IMR-90 (cell line): ENCODE measurements at regions not wholly inside any gene's neighbourhood (a gene's known extent, or its start where the extent isn't known, plus 50 kb on each side); places are given as distances from the start of the nearest gene placed in this dataset.

Experiments used
- ATAC-seq: fragments of 200-7000 bp; cut with Tn5 transposase; 2 replicates; pipeline ENCODE4 v1.9.1; 2020; ENCODE audit warnings: low read depth, mild to moderate bottlenecking, moderate library complexity
- BruUV-seq: library from RNA; stranded (reverse); fragments of 400-500 nt; replicated peaks from 2 replicates; lab custom pipeline; 2021; lab: Mats Ljungman, UMichigan
- CTCF ChIA-PET: fragments of 300-600 bp; formaldehyde crosslinking; extraction: SDS; loops from one replicate; lab custom pipeline; 2021; ENCODE audit warnings: antibody characterized with exemption; lab: Yijun Ruan, JAX
- POLR2A ChIA-PET: fragments of 300-600 bp; sonication (Branson Sonifier 250); formaldehyde crosslinking; loops from one replicate; lab custom pipeline; 2022; ENCODE audit warnings: antibody characterized with exemption; ENCODE audit not compliant: unreplicated experiment; lab: Charles Lee
- DNase-seq: peaks from one replicate; pipeline ENCODE4 v3.0.0; 2013
- H2AFZ ChIP-seq: replicated peaks from 2 replicates; pipeline ENCODE3; 2013; ENCODE audit warnings: low read length, mild to moderate bottlenecking; ENCODE audit not compliant: poor library complexity
- H2AK5ac ChIP-seq: 2 replicates; pipeline ENCODE4 v1.6.1; 2013; ENCODE audit warnings: low read depth, low read length, inconsistent platforms
- H2AK9ac ChIP-seq: replicated peaks from 2 replicates; pipeline ENCODE3; 2013; ENCODE audit warnings: mild to moderate bottlenecking, low read depth, low read length, moderate library complexity; ENCODE audit not compliant: poor library complexity
- H2BK120ac ChIP-seq: 2 replicates; pipeline ENCODE4 v1.6.1; 2013; ENCODE audit warnings: low read depth, low read length, inconsistent platforms
- H2BK15ac ChIP-seq: 3 replicates; pipeline ENCODE4 v1.6.1; 2013; ENCODE audit warnings: low read depth, low read length, inconsistent platforms
- H2BK20ac ChIP-seq: 2 replicates; pipeline ENCODE4 v1.6.1; 2013; ENCODE audit warnings: low read depth, mild to moderate bottlenecking, inconsistent platforms, low read length, moderate library complexity
- H2BK5ac ChIP-seq: 2 replicates; pipeline ENCODE4 v1.6.1; 2013; ENCODE audit warnings: mild to moderate bottlenecking, low read depth, low read length, inconsistent platforms; ENCODE audit not compliant: poor library complexity, severe bottlenecking
- H3K14ac ChIP-seq: replicated peaks from 2 replicates; pipeline ENCODE4 v1.6.1; 2013; ENCODE audit warnings: low read depth, low read length, inconsistent platforms
- H3K18ac ChIP-seq: 2 replicates; pipeline ENCODE4 v1.6.1; 2013; ENCODE audit warnings: low read depth, low read length, control low read depth
- H3K23ac ChIP-seq: 2 replicates; pipeline ENCODE4 v1.6.1; 2013; ENCODE audit warnings: low read depth, low read length, inconsistent platforms
- H3K27ac ChIP-seq: 2 replicates; pipeline ENCODE4 v1.5.1; 2013; ENCODE audit warnings: mild to moderate bottlenecking, control low read depth, low read length; ENCODE audit not compliant: insufficient read depth
- H3K27me3 ChIP-seq: 2 replicates; pipeline ENCODE4 v1.6.1; 2013; ENCODE audit warnings: low read length; ENCODE audit not compliant: control insufficient read depth, insufficient read depth
- H3K36me3 ChIP-seq: 2 replicates; pipeline ENCODE4 v1.6.1; 2013; ENCODE audit warnings: low read length, mixed read lengths; ENCODE audit not compliant: control insufficient read depth, insufficient read depth
- H3K4ac ChIP-seq: 2 replicates; pipeline ENCODE4 v1.6.1; 2013; ENCODE audit warnings: low read depth, low read length, inconsistent platforms
- H3K4me1 ChIP-seq: 2 replicates; pipeline ENCODE4 v1.6.1; 2013; ENCODE audit warnings: low read length, mixed read lengths; ENCODE audit not compliant: control insufficient read depth, insufficient read depth
- H3K4me2 ChIP-seq: 2 replicates; pipeline ENCODE4 v1.6.1; 2013; ENCODE audit warnings: low read depth, mild to moderate bottlenecking, control low read depth, low read length, moderate library complexity
- H3K4me3 ChIP-seq: 2 replicates; pipeline ENCODE4 v1.5.1; 2013; ENCODE audit warnings: low read depth, mild to moderate bottlenecking, control low read depth, low read length, moderate library complexity; ENCODE audit not compliant: insufficient read depth
- H3K56ac ChIP-seq: 2 replicates; pipeline ENCODE4 v1.6.1; 2013; ENCODE audit warnings: low read length, inconsistent platforms; ENCODE audit not compliant: insufficient read depth; ENCODE audit errors: extremely low read depth
- H3K79me1 ChIP-seq, 2 experiments: 2 replicates each; pipeline ENCODE4 v1.6.1; 2013; ENCODE audit warnings: low read length in 2 of 2, inconsistent platforms in 1 of 2, low read depth in 1 of 2
- H3K9ac ChIP-seq: 2 replicates; pipeline ENCODE4 v1.6.1; 2013; ENCODE audit warnings: low read depth, low read length, control low read depth
- H3K9me1 ChIP-seq: 2 replicates; pipeline ENCODE4 v1.6.1; 2013; ENCODE audit warnings: low read length, inconsistent platforms; ENCODE audit not compliant: insufficient read depth
- H3K9me3 ChIP-seq: 2 replicates; pipeline ENCODE4 v1.6.1; 2013; ENCODE audit warnings: low read length; ENCODE audit not compliant: control insufficient read depth, insufficient read depth
- H4K20me1 ChIP-seq: 2 replicates; pipeline ENCODE4 v1.6.1; 2013; ENCODE audit warnings: low read length, inconsistent platforms; ENCODE audit not compliant: insufficient read depth
- H4K5ac ChIP-seq: 2 replicates; pipeline ENCODE4 v1.6.1; 2013; ENCODE audit warnings: mild to moderate bottlenecking, low read depth, low read length, control low read depth
- H4K8ac ChIP-seq, 2 experiments: 2 replicates each; pipeline ENCODE4 v1.6.1; 2013; ENCODE audit warnings: low read depth in 2 of 2, low read length in 2 of 2, control low read depth in 1 of 2, inconsistent platforms in 1 of 2
- H4K91ac ChIP-seq: 2 replicates; pipeline ENCODE4 v1.6.1; 2013; ENCODE audit warnings: low read depth, low read length, inconsistent platforms; ENCODE audit not compliant: insufficient read depth
- CEBPB ChIP-seq: IDR thresholded peaks from 2 replicates; pipeline ENCODE4 v1.6.1; 2012; ENCODE audit warnings: low read depth, low read length, improper control_type of control experiment
- FOS ChIP-seq: fragments of 150-350 bp; IDR thresholded peaks from 2 replicates; pipeline ENCODE4 v1.6.1; 2016; ENCODE audit warnings: low read depth, low read length
- MAFK ChIP-seq: IDR thresholded peaks from 2 replicates; pipeline ENCODE4 v1.6.1; 2012; ENCODE audit warnings: low read depth, low read length, improper control_type of control experiment
- MAZ ChIP-seq: IDR thresholded peaks from 2 replicates; pipeline ENCODE4 v1.6.1; 2012; ENCODE audit warnings: low read depth, mild to moderate bottlenecking, low read length, improper control_type of control experiment, moderate library complexity, borderline replicate concordance
- MXI1 ChIP-seq: IDR thresholded peaks from 2 replicates; pipeline ENCODE4 v1.6.1; 2012; ENCODE audit warnings: low read depth, mild to moderate bottlenecking, low read length, moderate library complexity, borderline replicate concordance
- NFE2L2 ChIP-seq: fragments of 150-350 bp; IDR thresholded peaks from 2 replicates; pipeline ENCODE4 v1.6.1; 2016; ENCODE audit warnings: low read depth, mild to moderate bottlenecking, low read length
- RAD21 ChIP-seq: IDR thresholded peaks from 2 replicates; pipeline ENCODE4 v1.6.1; 2012; ENCODE audit warnings: low read length, improper control_type of control experiment
- RCOR1 ChIP-seq: IDR thresholded peaks from 2 replicates; pipeline ENCODE4 v1.6.1; 2012; ENCODE audit warnings: mild to moderate bottlenecking, low read length, improper control_type of control experiment; ENCODE audit not compliant: insufficient replicate concordance
- SMC3 ChIP-seq: fragments of 150-350 bp; IDR thresholded peaks from 2 replicates; pipeline ENCODE4 v1.6.1; 2016; ENCODE audit warnings: low read depth, mild to moderate bottlenecking, antibody characterized with exemption, low read length, moderate library complexity
- WGBS, 2 experiments: methylation state at CpG; one replicate each; pipeline versions ENCODE4 v1.1.5 to v1.1.7; 2013; ENCODE audit warnings: missing lambda C conversion rate in 2 of 2; ENCODE audit not compliant: insufficient read length in 1 of 2; ENCODE audit errors: extremely low coverage in 2 of 2; 5-methylcytosine and 5-hydroxymethylcytosine counted together
- dilution Hi-C: fragments of 300-500 bp; cut with HindIII; formaldehyde crosslinking; loops from one replicate; pipeline ENCODE4 v1.14.3; 2018; ENCODE audit warnings: low sequenced_read_pairs; ENCODE audit not compliant: unreplicated experiment
- in situ Hi-C: fragments of 300-500 bp; cut with MboI; formaldehyde crosslinking; loops from 3 replicates; pipeline ENCODE4 v1.14.3; 2019; ENCODE audit warnings: low sequenced_read_pairs, inconsistent platforms, mixed read lengths
- intact Hi-C: fragments of 100-400 bp; cut with micrococcal nuclease; formaldehyde crosslinking; loops from 2 replicates; pipeline ENCODE4 v1.10.0; 2022
- TF ChIP-seq, protein P1 (sequence below): conservative IDR thresholded peaks from 2 replicates; pipeline ENCODE4 v1.5.1; 2012; ENCODE audit warnings: mild to moderate bottlenecking, low read depth, low read length, improper control_type of control experiment
- TF ChIP-seq, protein P2 (sequence below): fragments of 150-350 bp; IDR thresholded peaks from 2 replicates; pipeline ENCODE4 v1.6.1; 2016; ENCODE audit warnings: low read depth, mild to moderate bottlenecking, low read length, moderate library complexity, borderline replicate concordance
- TF ChIP-seq, protein P3 (sequence below): fragments of 150-350 bp; IDR thresholded peaks from 2 replicates; pipeline ENCODE4 v1.6.1; 2017; ENCODE audit warnings: mild to moderate bottlenecking, antibody characterized with exemption, low read length, low read depth

- Histone ChIP-seq H3K79me1 (no peaks in the 10 kb centered on the region), H3K18ac (no peak overlapping the region), H4K8ac (no peak overlapping the region), H3K4ac (no peak overlapping the region), H2BK15ac (no peak overlapping the region), H3K4me3 (no peak overlapping the region), H3K27ac (no peak overlapping the region), H3K36me3 (no peaks in the 10 kb centered on the region), H2BK20ac (no peak overlapping the region), H3K56ac (no peak overlapping the region), H3K27me3 (peaks cover 5% of the 10 kb centered on the region), H3K4me2 (no peak overlapping the region), H3K14ac (no peak overlapping the region), H3K4me1 (no peaks in the 10 kb centered on the region), H4K20me1 (no peaks in the 10 kb centered on the region), H3K9me1 (no peaks in the 10 kb centered on the region), H2AK9ac (no peak overlapping the region), H2BK5ac (no peak overlapping the region), H2AFZ (no peak overlapping the region), H3K23ac (no peak overlapping the region), H2AK5ac (no peak overlapping the region), H4K91ac (no peak overlapping the region), H3K9me3 (no peaks in the 10 kb centered on the region), H3K9ac (no peak overlapping the region), H2BK120ac (no peak overlapping the region), H4K5ac (no peak overlapping the region)
- peak; percentile 57; the same call in 1 of the 2 replicates for ATAC-seq
- in situ Hi-C loops = no loop called here
- peak; percentile 2 for DNase-seq
- CTCF ChIA-PET = interaction anchor here (1.0 to 3.3 kb wide), 2 partner anchors 121 to 129 kb away, joined by 3 to 22 read pairs; no protein-coding TSS in a partner anchor
- no CpG with 5 or more reads among the region's 3 CpGs for WGBS, 2 experiments
- BruUV-seq = no TSS peak
- POLR2A ChIA-PET = no interaction called here
- dilution Hi-C loops = no loop called here
- TF ChIP-seq MAFK = no peak
- TF ChIP-seq, protein P1, sequence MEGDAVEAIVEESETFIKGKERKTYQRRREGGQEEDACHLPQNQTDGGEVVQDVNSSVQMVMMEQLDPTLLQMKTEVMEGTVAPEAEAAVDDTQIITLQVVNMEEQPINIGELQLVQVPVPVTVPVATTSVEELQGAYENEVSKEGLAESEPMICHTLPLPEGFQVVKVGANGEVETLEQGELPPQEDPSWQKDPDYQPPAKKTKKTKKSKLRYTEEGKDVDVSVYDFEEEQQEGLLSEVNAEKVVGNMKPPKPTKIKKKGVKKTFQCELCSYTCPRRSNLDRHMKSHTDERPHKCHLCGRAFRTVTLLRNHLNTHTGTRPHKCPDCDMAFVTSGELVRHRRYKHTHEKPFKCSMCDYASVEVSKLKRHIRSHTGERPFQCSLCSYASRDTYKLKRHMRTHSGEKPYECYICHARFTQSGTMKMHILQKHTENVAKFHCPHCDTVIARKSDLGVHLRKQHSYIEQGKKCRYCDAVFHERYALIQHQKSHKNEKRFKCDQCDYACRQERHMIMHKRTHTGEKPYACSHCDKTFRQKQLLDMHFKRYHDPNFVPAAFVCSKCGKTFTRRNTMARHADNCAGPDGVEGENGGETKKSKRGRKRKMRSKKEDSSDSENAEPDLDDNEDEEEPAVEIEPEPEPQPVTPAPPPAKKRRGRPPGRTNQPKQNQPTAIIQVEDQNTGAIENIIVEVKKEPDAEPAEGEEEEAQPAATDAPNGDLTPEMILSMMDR = peak; percentile 37
- no peak for TF ChIP-seq RCOR1
- no peak for TF ChIP-seq NFE2L2
- TF ChIP-seq MAZ = no peak
- no peak for TF ChIP-seq FOS
- TF ChIP-seq CEBPB = no peak
- TF ChIP-seq, protein P2, sequence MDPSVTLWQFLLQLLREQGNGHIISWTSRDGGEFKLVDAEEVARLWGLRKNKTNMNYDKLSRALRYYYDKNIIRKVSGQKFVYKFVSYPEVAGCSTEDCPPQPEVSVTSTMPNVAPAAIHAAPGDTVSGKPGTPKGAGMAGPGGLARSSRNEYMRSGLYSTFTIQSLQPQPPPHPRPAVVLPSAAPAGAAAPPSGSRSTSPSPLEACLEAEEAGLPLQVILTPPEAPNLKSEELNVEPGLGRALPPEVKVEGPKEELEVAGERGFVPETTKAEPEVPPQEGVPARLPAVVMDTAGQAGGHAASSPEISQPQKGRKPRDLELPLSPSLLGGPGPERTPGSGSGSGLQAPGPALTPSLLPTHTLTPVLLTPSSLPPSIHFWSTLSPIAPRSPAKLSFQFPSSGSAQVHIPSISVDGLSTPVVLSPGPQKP = no peak
- no peak for TF ChIP-seq MXI1
- no peak for TF ChIP-seq SMC3
- TF ChIP-seq RAD21 = peak; percentile 38; the same call in 1 of the 2 replicates
- TF ChIP-seq, protein P3, sequence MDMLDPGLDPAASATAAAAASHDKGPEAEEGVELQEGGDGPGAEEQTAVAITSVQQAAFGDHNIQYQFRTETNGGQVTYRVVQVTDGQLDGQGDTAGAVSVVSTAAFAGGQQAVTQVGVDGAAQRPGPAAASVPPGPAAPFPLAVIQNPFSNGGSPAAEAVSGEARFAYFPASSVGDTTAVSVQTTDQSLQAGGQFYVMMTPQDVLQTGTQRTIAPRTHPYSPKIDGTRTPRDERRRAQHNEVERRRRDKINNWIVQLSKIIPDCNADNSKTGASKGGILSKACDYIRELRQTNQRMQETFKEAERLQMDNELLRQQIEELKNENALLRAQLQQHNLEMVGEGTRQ = no peak
- intact Hi-C loops = loop anchor here (1.0 kb wide), 1 partner anchor 129 kb away; no protein-coding TSS in a partner anchor
Measured at GRCh38 chr1:101438359-101438758, 201.5 kb downstream of the S1PR1 start.
